Parathyroid adenoma (tissue), 2 donors: ENCODE measurements at regions not wholly inside any gene's neighbourhood (a gene's known extent, or its start where the extent isn't known, plus 50 kb on each side); places are given as distances from the start of the nearest gene placed in this dataset.

ENCODE experiments used
- H2AFZ ChIP-seq: fragments of 300-600 bp; sonication (generic); one replicate; pipeline ENCODE4 v1.7.0; 2017; ENCODE audit warnings: antibody characterized with exemption, mild to moderate bottlenecking
- H3K27ac ChIP-seq: fragments of 300-600 bp; sonication (generic); one replicate; pipeline ENCODE4 v1.7.0; 2017
- H3K27me3 ChIP-seq: fragments of 300-600 bp; sonication (generic); one replicate; pipeline ENCODE4 v1.7.0; 2017; ENCODE audit warnings: low read length; ENCODE audit not compliant: control insufficient read depth, insufficient read depth
- H3K36me3 ChIP-seq: fragments of 300-600 bp; sonication (generic); one replicate; pipeline ENCODE4 v1.7.0; 2017; ENCODE audit warnings: low read length; ENCODE audit not compliant: control insufficient read depth, insufficient read depth
- H3K4me1 ChIP-seq: fragments of 300-600 bp; sonication (generic); one replicate; pipeline ENCODE4 v1.7.0; 2017; ENCODE audit warnings: control low read depth
- H3K4me2 ChIP-seq: fragments of 300-600 bp; sonication (generic); one replicate; pipeline ENCODE4 v1.7.0; 2017; ENCODE audit warnings: low read length
- H3K4me3 ChIP-seq: fragments of 300-600 bp; sonication (generic); one replicate; pipeline ENCODE4 v1.7.0; 2017; ENCODE audit warnings: low read depth, low read length
- H3K79me2 ChIP-seq: fragments of 300-600 bp; sonication (generic); one replicate; pipeline ENCODE4 v1.7.0; 2017; ENCODE audit warnings: control low read depth
- H3K9ac ChIP-seq: fragments of 300-600 bp; sonication (generic); one replicate; pipeline ENCODE4 v1.7.0; 2017; ENCODE audit warnings: mild to moderate bottlenecking
- H3K9me3 ChIP-seq: fragments of 300-600 bp; sonication (generic); one replicate; pipeline ENCODE4 v1.7.0; 2017; ENCODE audit warnings: low read length; ENCODE audit not compliant: control insufficient read depth
- TF ChIP-seq, protein P1 (sequence below): fragments of 300-600 bp; sonication (generic); IDR thresholded peaks from one replicate; pipeline ENCODE4 v1.7.0; 2017; ENCODE audit warnings: antibody characterized with exemption, mild to moderate bottlenecking
- donor health status: primary hyperparathyroidism.

DNA sequence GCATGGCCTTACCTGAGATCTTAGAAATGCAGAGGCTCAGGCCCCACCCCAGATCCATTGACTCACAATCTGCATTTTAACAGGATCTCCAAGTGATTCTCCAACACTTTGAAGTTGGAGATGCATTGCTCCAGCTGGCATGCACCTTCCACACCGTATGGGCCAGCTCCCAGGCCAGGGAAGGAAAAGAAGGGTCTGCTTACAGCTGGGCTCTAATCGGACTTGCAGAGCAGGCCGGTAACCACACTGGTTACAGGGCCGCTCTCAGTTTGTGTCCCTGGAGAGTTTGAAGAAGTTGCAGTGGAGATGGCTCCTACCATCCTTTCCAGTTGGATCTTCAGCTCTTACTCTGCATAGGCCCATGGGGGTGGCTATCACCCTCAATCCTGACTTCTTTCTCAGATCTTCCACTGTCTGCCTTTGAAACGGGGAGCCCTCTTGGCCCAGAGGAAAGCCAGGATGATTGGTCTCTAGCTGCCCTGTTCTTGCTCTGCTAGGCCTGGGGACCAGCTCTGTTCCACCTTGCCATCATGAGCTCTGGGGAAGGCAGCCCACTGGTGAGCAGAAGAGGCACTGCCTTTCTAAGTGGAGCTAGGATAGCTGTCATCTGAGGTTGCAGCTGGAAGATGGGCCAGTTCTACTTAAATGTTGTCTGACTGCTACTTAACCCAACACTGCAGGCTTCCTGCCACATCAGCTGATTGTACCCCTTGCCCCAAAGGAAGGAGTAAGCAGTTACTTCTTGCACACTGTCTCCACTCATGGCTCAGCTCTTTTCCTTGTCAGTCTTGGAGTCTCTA lies 105.6 kb upstream of the NAV2 start:
- Histone ChIP-seq H3K27ac (no peak overlapping the region), H3K4me2 (no peak overlapping the region), H3K36me3 (no peaks in the 10 kb centered on the region), H3K9ac (no peak overlapping the region), H3K79me2 (no peaks in the 10 kb centered on the region), H3K4me1 (no peaks in the 10 kb centered on the region), H3K4me3 (no peak overlapping the region), H3K27me3 (no peaks in the 10 kb centered on the region), H3K9me3 (no peaks in the 10 kb centered on the region), H2AFZ (no peak overlapping the region)
- TF ChIP-seq, protein P1, sequence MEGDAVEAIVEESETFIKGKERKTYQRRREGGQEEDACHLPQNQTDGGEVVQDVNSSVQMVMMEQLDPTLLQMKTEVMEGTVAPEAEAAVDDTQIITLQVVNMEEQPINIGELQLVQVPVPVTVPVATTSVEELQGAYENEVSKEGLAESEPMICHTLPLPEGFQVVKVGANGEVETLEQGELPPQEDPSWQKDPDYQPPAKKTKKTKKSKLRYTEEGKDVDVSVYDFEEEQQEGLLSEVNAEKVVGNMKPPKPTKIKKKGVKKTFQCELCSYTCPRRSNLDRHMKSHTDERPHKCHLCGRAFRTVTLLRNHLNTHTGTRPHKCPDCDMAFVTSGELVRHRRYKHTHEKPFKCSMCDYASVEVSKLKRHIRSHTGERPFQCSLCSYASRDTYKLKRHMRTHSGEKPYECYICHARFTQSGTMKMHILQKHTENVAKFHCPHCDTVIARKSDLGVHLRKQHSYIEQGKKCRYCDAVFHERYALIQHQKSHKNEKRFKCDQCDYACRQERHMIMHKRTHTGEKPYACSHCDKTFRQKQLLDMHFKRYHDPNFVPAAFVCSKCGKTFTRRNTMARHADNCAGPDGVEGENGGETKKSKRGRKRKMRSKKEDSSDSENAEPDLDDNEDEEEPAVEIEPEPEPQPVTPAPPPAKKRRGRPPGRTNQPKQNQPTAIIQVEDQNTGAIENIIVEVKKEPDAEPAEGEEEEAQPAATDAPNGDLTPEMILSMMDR, result no peak

DNA sequence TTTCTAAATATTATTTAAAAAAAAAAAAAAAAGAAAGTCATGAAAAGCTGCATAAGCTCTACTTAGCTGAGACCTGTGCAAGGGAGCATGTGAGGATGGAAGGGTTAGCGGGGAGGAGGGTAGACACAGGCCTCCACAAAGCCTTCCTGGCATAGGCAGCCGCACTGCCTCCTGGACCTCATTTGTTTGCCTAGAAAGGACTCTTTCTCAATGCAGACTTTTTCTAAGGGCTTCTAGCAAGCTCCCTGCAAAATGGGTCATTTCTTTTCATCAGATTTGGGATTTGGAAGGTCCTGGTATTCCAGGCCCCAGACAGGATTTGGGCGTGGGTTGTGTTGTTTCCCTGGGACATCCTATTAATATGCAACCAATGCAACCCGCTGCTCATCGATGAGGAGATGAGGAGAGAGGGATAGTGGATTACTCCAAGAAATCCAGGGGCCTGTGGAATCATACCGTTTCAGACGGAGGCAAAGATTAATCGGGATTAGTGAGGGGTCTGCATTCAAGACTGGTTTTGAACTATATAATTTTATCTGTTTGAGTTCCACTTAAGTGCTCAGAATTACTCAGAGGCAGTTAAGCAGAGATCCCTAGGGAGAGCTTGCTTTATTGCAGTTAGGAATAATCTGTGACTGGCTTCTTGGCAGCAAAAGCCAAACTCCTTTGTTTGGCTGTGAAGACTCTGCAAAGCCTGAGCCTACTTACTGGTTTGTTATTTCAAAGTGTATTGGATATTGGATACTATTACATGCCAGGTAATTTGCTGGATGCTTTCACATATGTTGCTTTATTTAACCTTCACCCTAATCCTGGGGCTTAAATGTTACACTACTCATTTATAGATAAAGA lies 106.9 kb upstream of the NAV2 start:
- Histone ChIP-seq H2AFZ (no peak overlapping the region), H3K9me3 (no peaks in the 10 kb centered on the region), H3K4me1 (no peaks in the 10 kb centered on the region), H3K4me3 (no peak overlapping the region), H3K36me3 (no peaks in the 10 kb centered on the region), H3K27ac (no peak overlapping the region), H3K4me2 (no peak overlapping the region), H3K27me3 (no peaks in the 10 kb centered on the region), H3K79me2 (no peaks in the 10 kb centered on the region), H3K9ac (no peak overlapping the region)
- TF ChIP-seq, protein P1, result no peak

DNA sequence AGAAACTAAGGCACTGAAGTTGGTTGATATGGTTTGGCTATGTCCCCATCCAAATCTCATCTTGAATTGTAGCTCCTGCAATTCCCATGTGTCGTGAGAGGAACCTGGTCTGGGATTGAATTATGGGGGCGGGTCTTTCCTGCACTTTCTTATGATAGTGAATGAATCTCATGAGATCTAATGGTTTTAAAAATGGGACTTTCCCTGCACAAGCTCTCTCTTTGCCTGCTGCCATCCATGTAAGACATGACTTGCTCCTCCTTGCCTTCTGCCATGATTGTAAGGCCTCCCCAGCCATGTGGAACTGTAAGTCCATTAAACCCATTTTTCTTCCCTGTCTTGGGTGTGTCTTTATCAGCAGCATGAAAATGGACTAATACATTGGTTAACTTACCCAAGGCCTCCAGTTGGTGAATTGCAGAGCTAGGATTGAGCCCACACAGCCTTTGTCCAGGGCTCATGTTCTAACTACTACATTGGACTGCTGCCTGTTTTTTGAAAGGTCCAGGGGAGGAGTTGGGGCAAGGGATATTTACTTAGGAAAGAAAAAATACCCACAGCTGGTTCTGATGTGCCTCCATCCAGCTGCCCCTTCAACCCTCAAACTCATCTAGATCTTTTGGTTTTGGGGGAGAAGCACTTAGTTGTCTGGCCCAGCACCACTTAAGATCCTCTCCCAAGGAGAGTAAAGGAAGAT lies 107.8 kb upstream of the NAV2 start:
- no peak overlapping the region for H3K4me3 ChIP-seq

DNA sequence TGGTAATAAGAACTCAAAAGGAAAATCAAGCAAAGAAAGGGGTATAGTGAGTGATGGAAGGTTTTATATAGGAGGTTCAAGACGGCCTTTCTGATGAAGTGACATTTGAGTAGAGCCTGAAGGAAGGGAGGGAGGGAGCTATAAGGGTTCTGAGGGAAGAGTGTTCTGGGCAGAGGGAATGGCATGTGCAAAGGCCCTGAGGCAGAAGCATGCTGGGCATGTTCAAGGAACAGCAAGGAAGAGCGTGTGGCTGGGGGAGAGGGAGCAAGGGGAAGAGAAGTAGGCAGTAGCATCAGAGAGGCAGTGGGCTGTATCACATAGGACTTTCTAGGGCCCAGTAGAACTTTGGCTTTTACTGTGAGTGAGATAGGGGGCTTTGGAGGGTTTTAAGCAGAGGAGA lies 108.9 kb upstream of the NAV2 start:
- no peaks in the 10 kb centered on the region for H3K4me1 ChIP-seq
- H3K4me3 ChIP-seq, result no peak overlapping the region
- no peaks in the 10 kb centered on the region for H3K27me3 ChIP-seq
- no peak overlapping the region for H3K4me2 ChIP-seq
- no peak overlapping the region for H3K27ac ChIP-seq
- no peaks in the 10 kb centered on the region for H3K9me3 ChIP-seq
- no peaks in the 10 kb centered on the region for H3K36me3 ChIP-seq
- TF ChIP-seq, protein P1, result no peak
- no peak overlapping the region for H3K9ac ChIP-seq
- no peak overlapping the region for H2AFZ ChIP-seq
- no peaks in the 10 kb centered on the region for H3K79me2 ChIP-seq

More for the DNA sequence above, 107.8 kb upstream of the NAV2 start:
- Histone ChIP-seq H3K27ac (no peak overlapping the region), H3K79me2 (no peaks in the 10 kb centered on the region), H3K36me3 (no peaks in the 10 kb centered on the region), H3K9ac (no peak overlapping the region), H3K4me2 (no peak overlapping the region), H2AFZ (no peak overlapping the region), H3K9me3 (no peaks in the 10 kb centered on the region), H3K4me1 (no peaks in the 10 kb centered on the region), H3K27me3 (no peaks in the 10 kb centered on the region)
- TF ChIP-seq, protein P1, result no peak
